ENCODE measurements at regions not wholly inside any gene's neighbourhood (a gene's known extent, or its start where the extent isn't known, plus 50 kb on each side); places are given as distances from the start of the nearest gene placed in this dataset.

- H3K9ac ChIP-seq (ENCODE audit: low read length): no peak overlapping the region
- ATAC-seq: no peak
- no peak overlapping the region for H3K4me2 ChIP-seq (ENCODE audit: low read length)
- no peaks in the 10 kb centered on the region for H3K27me3 ChIP-seq (ENCODE audit: insufficient read depth, low read length)
- POLR2A ChIA-PET: no interaction called here
- no peaks in the 10 kb centered on the region for H3K36me3 ChIP-seq (ENCODE audit: control insufficient read depth in 1 of 2, insufficient read depth in 2 of 2, low read length in 2 of 2)
- CTCF ChIA-PET: no interaction called here
- no peak overlapping the region for H3K4me3 ChIP-seq (replicated peaks in 1 of 2; ENCODE audit: low read depth in 1 of 2, low read length in 2 of 2)
- intact Hi-C loops (cut with micrococcal nuclease): no loop called here
- TF ChIP-seq EGR1 (IDR thresholded peaks at IDR 0.05; ENCODE audit: low read depth): no peak
- no peak for TF ChIP-seq EZH2 (IDR thresholded peaks at IDR 0.05)
- TF ChIP-seq CEBPB (IDR thresholded peaks at IDR 0.05; ENCODE audit: low read depth): no peak
- no peak for TF ChIP-seq SP1 (IDR thresholded peaks at IDR 0.05; ENCODE audit: low read depth)
- no peak for TF ChIP-seq RAD21 (IDR thresholded peaks at IDR 0.05; ENCODE audit: low read depth)
- no peak for TF ChIP-seq ZBTB33 (IDR thresholded peaks at IDR 0.05; ENCODE audit: extremely low read depth, insufficient replicate concordance, low read length)
- TF ChIP-seq ELF1 (IDR thresholded peaks at IDR 0.05; ENCODE audit: borderline replicate concordance, low read depth): no peak
- no peak for TF ChIP-seq MAX (IDR thresholded peaks at IDR 0.05)
- TF ChIP-seq POLR2A (IDR thresholded peaks at IDR 0.05; ENCODE audit: borderline replicate concordance, extremely low read depth, insufficient read depth, insufficient read length): no peak
- no peak for TF ChIP-seq EZH2phosphoT487 (IDR thresholded peaks at IDR 0.05; ENCODE audit: borderline replicate concordance)
- no peak for TF ChIP-seq POLR2AphosphoS5 (IDR thresholded peaks at IDR 0.05; ENCODE audit: low read depth, low read length)
- no peak for TF ChIP-seq JUND (IDR thresholded peaks at IDR 0.05)
- no peaks in the 10 kb centered on the region for H3K9me2 ChIP-seq (ENCODE audit: insufficient read depth)
- H4K20me1 ChIP-seq (ENCODE audit: insufficient read depth): no peaks in the 10 kb centered on the region
- RAD21 ChIA-PET (ENCODE audit: low non-redundant PET in 1 of 2, low total read pairs in 2 of 2, uncharacterized antibody in 2 of 2, unreplicated experiment in 2 of 2): no interaction called here
- no peaks in the 10 kb centered on the region for H3K79me2 ChIP-seq (ENCODE audit: insufficient read depth, low read length)
- no TSS peak for BruUV-seq (replicated peaks)
- no peak for DNase-seq (ENCODE audit: low read depth, low spot score)
- no peaks in the 10 kb centered on the region for H3K4me1 ChIP-seq (ENCODE audit: control insufficient read depth in 1 of 2, insufficient read depth in 2 of 2, low read length in 2 of 2)
- no peak overlapping the region for H3K27ac ChIP-seq (ENCODE audit: low read depth, low read length)
- H2AFZ ChIP-seq (ENCODE audit: low read depth, low read length, poor library complexity, severe bottlenecking): no peak overlapping the region
- H3K9me3 ChIP-seq (ENCODE audit: control insufficient read depth in 1 of 2, insufficient read depth in 1 of 2, low read depth in 1 of 2, low read length in 2 of 2): peaks cover 0 to 8% of the 10 kb centered on the region in 2 experiments; a peak in 3 of 4 replicates
These were observed 216.6 kb upstream of the C14orf180 start for GRCh38 chr14:104362761-104363605.
